Activated CD8-positive, alpha-beta memory T cell treated with anti-CD3 and anti-CD28 coated beads for 36 hours (primary cell): ENCODE measurements at regions not wholly inside any gene's neighbourhood (a gene's known extent, or its start where the extent isn't known, plus 50 kb on each side); places are given as distances from the start of the nearest gene placed in this dataset.

Experiments used
- CTCF ChIA-PET: fragments of 350-600 bp; sonication (Branson Sonifier 250); formaldehyde crosslinking; loops from one replicate; lab custom pipeline; 2021; ENCODE audit warnings: antibody characterized with exemption; lab: Charles Lee
- POLR2A ChIA-PET: fragments of 350-600 bp; sonication (Branson Sonifier 250); formaldehyde crosslinking; loops from one replicate; lab custom pipeline; 2021; ENCODE audit warnings: antibody characterized with exemption; lab: Charles Lee

DNA sequence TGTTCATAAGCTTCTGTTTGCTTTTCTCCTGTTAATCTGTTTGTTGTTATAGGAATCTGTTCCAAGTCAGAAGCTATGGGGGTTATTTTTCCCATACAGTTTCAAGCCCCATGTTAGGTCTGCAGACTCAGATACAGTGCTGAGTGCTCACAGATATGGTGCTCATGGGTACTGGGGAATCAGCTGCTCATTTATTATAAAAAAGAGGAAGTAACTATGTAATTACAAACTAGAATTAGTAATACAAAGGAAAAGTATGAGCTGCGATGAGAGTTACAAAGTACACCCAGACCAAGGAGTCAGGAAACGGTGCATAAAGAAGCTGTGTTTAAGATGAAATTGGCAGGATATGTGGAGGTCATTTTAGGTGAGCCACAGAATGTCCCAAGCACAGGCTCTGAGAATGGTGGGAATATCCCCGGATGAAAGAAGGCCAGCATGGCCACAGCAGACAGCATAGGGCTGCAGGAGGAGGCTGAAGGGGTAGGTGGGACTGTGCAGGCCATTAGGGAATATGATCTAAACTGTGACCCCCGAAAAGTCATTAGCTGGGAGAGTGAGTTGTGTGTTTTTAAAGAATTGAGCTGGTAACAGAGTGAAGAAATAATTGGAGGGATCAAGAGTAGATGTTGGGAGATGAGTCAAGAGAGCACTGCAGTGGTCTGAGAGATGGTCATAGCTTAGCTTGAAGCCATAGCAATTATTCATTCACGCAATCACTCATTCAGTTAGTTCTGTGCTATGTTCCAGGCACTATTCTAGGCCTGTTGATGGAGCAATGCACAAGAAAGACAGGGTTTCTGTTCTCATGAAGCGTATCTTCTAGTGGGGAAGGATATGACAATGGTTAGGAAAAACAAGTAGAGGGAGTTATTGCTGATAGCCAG, 177.4 kb upstream of the UBL3 start:
- CTCF ChIA-PET: interaction anchor here (0.5 to 1.5 kb wide), 3 partner anchors 12 to 494 kb away, joined by 3 read pairs; no protein-coding TSS in a partner anchor
- POLR2A ChIA-PET: no interaction called here

- POLR2A ChIA-PET: no interaction called here
- CTCF ChIA-PET: no interaction called here
Observed at GRCh38 chr13:30026909-30027308, 176.5 kb upstream of the UBL3 start.

DNA sequence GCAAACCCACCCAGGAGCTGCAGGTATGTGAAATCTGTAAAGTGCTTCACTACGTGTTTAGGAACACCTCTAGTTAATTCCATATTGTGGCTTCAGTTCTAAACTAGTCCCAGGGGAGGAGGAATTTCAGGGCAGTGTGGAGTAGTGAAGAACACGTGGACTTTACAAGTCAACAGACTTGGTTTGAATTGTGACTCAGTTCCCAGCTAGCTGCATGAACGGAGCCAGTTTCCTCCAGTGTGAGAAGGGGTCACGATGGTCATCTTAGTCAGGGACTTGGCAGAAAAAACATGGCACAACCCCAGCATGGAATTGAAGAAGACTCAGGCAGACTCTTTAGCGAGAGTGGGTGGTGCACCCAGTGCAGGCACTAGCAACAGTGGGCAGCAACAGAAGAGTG, 175.7 kb upstream of the UBL3 start:
- POLR2A ChIA-PET: no interaction called here

DNA sequence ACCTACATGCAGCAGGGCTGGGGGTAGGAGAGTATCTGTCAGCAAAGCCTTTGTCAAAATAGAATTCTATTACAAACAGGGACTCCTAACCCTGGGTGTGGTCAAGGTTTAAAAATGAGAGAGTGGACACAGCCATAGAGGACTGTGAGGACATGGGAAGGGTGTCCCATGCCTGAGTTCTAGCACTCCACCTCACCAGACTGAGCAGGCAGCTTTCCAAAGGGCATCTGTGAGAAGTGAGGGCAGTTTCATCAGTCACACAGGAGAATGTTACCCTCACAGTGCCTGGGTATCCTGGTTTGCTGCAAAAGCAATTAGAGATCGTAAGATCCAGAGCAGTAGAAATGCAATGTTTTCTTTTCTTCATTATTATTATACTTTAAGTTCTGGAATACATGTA, 174.9 kb upstream of the UBL3 start:
- ChIA-PET CTCF (interaction anchor here (1.4 kb wide), 1 partner anchor 90 kb away, joined by 3 read pairs; no protein-coding TSS in a partner anchor), POLR2A (no interaction called here)

More for the DNA sequence above, 175.7 kb upstream of the UBL3 start:
- CTCF ChIA-PET: interaction anchor here (1.4 kb wide), 1 partner anchor 89 kb away, joined by 3 read pairs; no protein-coding TSS in a partner anchor

GRCh38 chr13:30024125-30024865, 173.9 kb upstream of the UBL3 start:
- ChIA-PET POLR2A (no interaction called here), CTCF (no interaction called here)

GRCh38 chr13:30023196-30023895, 172.9 kb upstream of the UBL3 start:
- CTCF ChIA-PET: no interaction called here
- POLR2A ChIA-PET: no interaction called here

DNA sequence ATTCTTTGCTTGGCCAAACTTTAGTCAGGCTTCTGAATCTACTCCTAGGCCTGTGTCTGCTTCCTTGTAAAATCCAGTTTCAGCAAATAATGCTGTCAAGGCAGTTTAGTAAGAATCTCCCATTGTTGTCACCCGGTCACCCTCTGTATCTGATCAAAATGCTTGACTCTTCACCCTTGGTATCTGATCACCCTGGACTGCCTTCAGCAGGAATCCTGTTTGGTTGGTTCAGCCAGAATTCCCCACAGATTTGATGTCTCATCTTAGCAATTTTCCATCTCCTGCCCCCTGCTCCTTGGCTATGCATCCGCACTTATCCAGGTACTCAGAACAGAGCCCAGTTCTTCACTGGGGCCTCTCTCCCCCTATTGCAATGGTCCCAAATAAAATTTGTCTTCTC, 172.4 kb upstream of the UBL3 start:
- ChIA-PET CTCF (no interaction called here), POLR2A (no interaction called here)

GRCh38 chr13:30022256-30022655, 171.8 kb upstream of the UBL3 start:
- ChIA-PET CTCF (no interaction called here), POLR2A (no interaction called here)

- CTCF ChIA-PET: interaction anchor here (0.6 kb wide), 1 partner anchor 184 kb away, joined by 3 read pairs; no protein-coding TSS in a partner anchor
- POLR2A ChIA-PET: no interaction called here
Observed at GRCh38 chr13:30021611-30022010, 171.2 kb upstream of the UBL3 start.

GRCh38 chr13:30020726-30021312, 170.4 kb upstream of the UBL3 start:
- POLR2A ChIA-PET: no interaction called here
- CTCF ChIA-PET: interaction anchor here (0.6 kb wide), 1 partner anchor 184 kb away, joined by 3 read pairs; no protein-coding TSS in a partner anchor

- ChIA-PET CTCF (no interaction called here), POLR2A (no interaction called here)
Observed at GRCh38 chr13:30019648-30020626, 169.5 kb upstream of the UBL3 start.

- ChIA-PET CTCF (no interaction called here), POLR2A (no interaction called here)
Observed at GRCh38 chr13:30017880-30018279, 167.5 kb upstream of the UBL3 start.

- POLR2A ChIA-PET: no interaction called here
- CTCF ChIA-PET: no interaction called here
Observed at GRCh38 chr13:30016398-30016797, 166.0 kb upstream of the UBL3 start.

DNA sequence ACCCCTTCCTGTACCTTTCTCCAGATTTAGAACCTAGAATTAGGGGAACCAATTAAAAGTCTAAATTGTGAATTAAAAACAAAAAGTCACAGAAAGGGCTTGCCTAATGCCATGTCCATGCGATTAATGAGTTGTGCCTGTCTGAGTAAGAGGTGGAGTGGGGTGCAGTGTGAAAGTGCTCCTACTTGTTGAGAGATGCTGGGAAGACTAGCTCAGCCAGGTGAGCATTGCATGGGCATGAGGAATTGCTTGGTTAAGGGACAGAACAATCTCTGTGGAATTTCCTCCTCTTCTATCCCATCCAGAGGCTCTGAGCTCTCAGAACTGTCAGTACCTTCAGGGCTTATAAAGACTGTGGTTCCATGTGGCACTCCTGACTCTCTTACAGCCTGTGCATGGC, 159.0 kb upstream of the UBL3 start:
- ChIA-PET CTCF (no interaction called here), POLR2A (no interaction called here)

- CTCF ChIA-PET: no interaction called here
- POLR2A ChIA-PET: no interaction called here
Observed at GRCh38 chr13:30006246-30006645, 155.8 kb upstream of the UBL3 start.

- ChIA-PET POLR2A (interaction anchor here (0.8 kb wide), 1 partner anchor 1041 kb away, joined by 3 read pairs; no protein-coding TSS in a partner anchor), CTCF (interaction anchor here (0.6 kb wide), 1 partner anchor 524 kb away, joined by 3 read pairs; no protein-coding TSS in a partner anchor)
Observed at GRCh38 chr13:30004204-30004603, 153.8 kb upstream of the UBL3 start.

- POLR2A ChIA-PET: interaction anchor here (0.6 kb wide), 1 partner anchor 112 kb away, joined by 4 read pairs; no protein-coding TSS in a partner anchor
- CTCF ChIA-PET: no interaction called here
Observed at GRCh38 chr13:30002577-30002976, 152.2 kb upstream of the UBL3 start.

DNA sequence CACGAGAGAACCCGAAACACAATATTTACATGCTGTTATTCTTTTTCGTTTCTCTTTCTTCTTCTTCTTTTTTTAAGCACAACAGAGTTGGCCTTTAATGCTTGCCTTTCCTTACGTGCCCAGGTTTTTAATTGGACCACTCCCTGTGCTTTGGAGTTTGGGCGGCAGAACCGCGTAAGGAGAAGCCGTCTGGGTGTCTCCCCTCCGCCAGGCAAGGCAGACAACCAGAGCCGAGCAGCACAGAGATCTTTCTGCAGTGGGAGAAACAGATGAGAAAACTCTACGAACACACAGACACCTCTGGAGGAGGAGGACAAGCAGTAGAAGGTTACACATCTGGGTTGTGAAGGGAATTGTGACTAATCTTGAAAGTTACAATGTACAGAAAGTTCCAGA, 150.0 kb upstream of the UBL3 start:
- ChIA-PET POLR2A (no interaction called here), CTCF (no interaction called here)
